K562 (cell line): ENCODE measurements at regions not wholly inside any gene's neighbourhood (a gene's known extent, or its start where the extent isn't known, plus 50 kb on each side); places are given as distances from the start of the nearest gene placed in this dataset.

ENCODE experiments used
- ATAC-seq: fragments of 200-7000 bp; cut with Tn5 transposase; 3 replicates; pipeline ENCODE4 v1.9.1; 2020; ENCODE audit warnings: moderate library complexity
- BruUV-seq: library from RNA; stranded (reverse); fragments of 400-500 nt; replicated peaks from 2 replicates; lab custom pipeline; 2021; lab: Mats Ljungman, UMichigan
- CTCF ChIA-PET: fragments of 300-600 bp; formaldehyde crosslinking; extraction: SDS; loops from one replicate; lab custom pipeline; 2021; ENCODE audit warnings: low intra/inter-chr PET ratio; lab: Yijun Ruan, JAX
- POLR2A ChIA-PET: fragments of 300-600, 350-650 bp; sonication (Branson Sonifier 250); formaldehyde crosslinking; extraction: SDS; loops from one replicate; lab custom pipeline; 2021; ENCODE audit warnings: antibody characterized with exemption, inconsistent platforms; lab: Yijun Ruan, JAX
- DNase-seq, 4 experiments: peaks; one replicate each; pipeline versions ENCODE4 v3.0.0 to v3.0.0-alpha.2; 2011 to 2018; ENCODE audit warnings: low spot score in 3 of 4, mixed read lengths in 3 of 4; ENCODE audit errors: extremely low read depth in 1 of 4
- FAIRE-seq: peaks from 2 replicates; lab custom pipeline; 2011; peaks lifted over from hg19 to GRCh38; lab: Jason Lieb, UNC
- H2AFZ ChIP-seq: 2 replicates; pipeline ENCODE4 v1.6.0; 2011; ENCODE audit warnings: low read depth, low read length, control low read depth, inconsistent platforms
- H3K27ac ChIP-seq: fragments of 200-600 bp; 3 replicates; pipeline ENCODE4 v1.8.0; 2011; ENCODE audit warnings: low read depth, mild to moderate bottlenecking, control low read depth, inconsistent platforms, low read length, moderate library complexity, mixed read lengths; ENCODE audit errors: extremely low read depth
- H3K27me3 ChIP-seq, 2 experiments: fragments of 300-600 bp in 1 of 2; 2 replicates in 1 of 2; 3 replicates in 1 of 2; pipeline versions ENCODE4 v1.6.0 to v1.8.0; 2011; ENCODE audit warnings: inconsistent platforms in 2 of 2, low read length in 2 of 2, mild to moderate bottlenecking in 1 of 2, mixed read lengths in 1 of 2, moderate library complexity in 1 of 2; ENCODE audit not compliant: control insufficient read depth in 2 of 2, insufficient read depth in 2 of 2
- H3K36me3 ChIP-seq: fragments of 300-600 bp; 3 replicates; pipeline ENCODE4 v1.8.0; 2011; ENCODE audit warnings: mild to moderate bottlenecking, low read length, inconsistent platforms; ENCODE audit not compliant: control insufficient read depth, insufficient read depth
- H3K4me1 ChIP-seq, 2 experiments: fragments of 200-600 bp in 1 of 2; replicated peaks in 1 of 2; 2 replicates in 1 of 2; 3 replicates in 1 of 2; pipeline versions ENCODE4 v1.5.1 to v1.8.0; 2011; ENCODE audit warnings: inconsistent platforms in 2 of 2, low read length in 2 of 2, mild to moderate bottlenecking in 1 of 2, mixed read lengths in 1 of 2, moderate library complexity in 1 of 2; ENCODE audit not compliant: control insufficient read depth in 2 of 2, insufficient read depth in 2 of 2
- H3K4me2 ChIP-seq: 2 replicates; pipeline ENCODE4 v1.6.1; 2011; ENCODE audit warnings: low read length, control low read depth, inconsistent platforms, mixed read lengths; ENCODE audit not compliant: insufficient read depth
- H3K4me3 ChIP-seq: fragments of 200-600 bp; sonication (generic), shearing (Covaris generic); 2 replicates; pipeline ENCODE4 v1.5.1; 2016; ENCODE audit warnings: control low read depth, inconsistent platforms
- H3K79me2 ChIP-seq: fragments of 200-600 bp; 3 replicates; pipeline ENCODE4 v1.8.0; 2011; ENCODE audit warnings: low read length, inconsistent platforms; ENCODE audit not compliant: control insufficient read depth, insufficient read depth
- H3K9ac ChIP-seq, 2 experiments: 2 replicates each; pipeline versions ENCODE4 v1.6.0 to v1.6.1; 2011; ENCODE audit warnings: low read depth in 2 of 2, low read length in 2 of 2, control low read depth in 1 of 2, inconsistent platforms in 1 of 2, mild to moderate bottlenecking in 1 of 2, mixed read lengths in 1 of 2; ENCODE audit not compliant: insufficient read depth in 1 of 2
- H3K9me1 ChIP-seq: one replicate; pipeline ENCODE4 v1.6.0; 2011; ENCODE audit warnings: inconsistent platforms, mild to moderate bottlenecking, low read length, moderate library complexity; ENCODE audit not compliant: control insufficient read depth, insufficient read depth
- H3K9me3 ChIP-seq: replicated peaks from 2 replicates; pipeline ENCODE4 v1.5.1; 2011; ENCODE audit warnings: low read depth, low read length, inconsistent platforms; ENCODE audit not compliant: control insufficient read depth, insufficient read depth
- H4K20me1 ChIP-seq: replicated peaks from 2 replicates; pipeline ENCODE4 v1.6.1; 2011; ENCODE audit warnings: low read length, inconsistent platforms, mixed read lengths; ENCODE audit not compliant: control insufficient read depth, insufficient read depth
- CBX8 ChIP-seq: fragments of 200-600 bp; sonication (generic); IDR thresholded peaks from 2 replicates; pipeline ENCODE4 v1.6.1; 2012; ENCODE audit warnings: borderline replicate concordance, mixed run types, low read depth, mild to moderate bottlenecking, moderate library complexity, mixed read lengths, low read length, control low read depth, inconsistent platforms; ENCODE audit not compliant: poor library complexity, severe bottlenecking; ENCODE audit errors: extremely low read depth
- EHMT2 ChIP-seq: fragments of 450-650 bp; IDR thresholded peaks from 2 replicates; pipeline ENCODE4 v1.6.1; 2018; ENCODE audit warnings: antibody characterized with exemption
- HOMEZ ChIP-seq: fragments of 250-450 bp; sonication (Bioruptor Pico); IDR thresholded peaks from 2 replicates; pipeline ENCODE4 v1.4.0; 2020; ENCODE audit warnings: mild to moderate bottlenecking, moderate library complexity
- LARP7 ChIP-seq: fragments of 450-650 bp; IDR thresholded peaks from 2 replicates; pipeline ENCODE4 v1.6.1; 2016
- ZNF445 ChIP-seq: fragments of 250-450 bp; sonication (Bioruptor Pico); IDR thresholded peaks from 2 replicates; pipeline ENCODE4 v1.4.0; 2020; ENCODE audit warnings: low read depth, mild to moderate bottlenecking, moderate library complexity
- WGBS: fragments of 100-300 bp; shearing (Covaris generic); methylation state at CpG from one replicate; pipeline ENCODE4 v1.1.6; 2016; ENCODE audit warnings: low coverage, mixed read lengths; ENCODE audit not compliant: insufficient coverage; ENCODE audit errors: missing lambda C conversion rate; 5-methylcytosine and 5-hydroxymethylcytosine counted together
- in situ Hi-C: fragments of 300-500 bp; cut with MboI; formaldehyde crosslinking; loops from 4 replicates; pipeline ENCODE4 v1.15.0; 2018; ENCODE audit warnings: inconsistent platforms, mixed read lengths
- intact Hi-C: fragments of 100-400 bp; cut with micrococcal nuclease; formaldehyde crosslinking; loops from 2 replicates; pipeline ENCODE4 v1.14.2; 2022

- TF ChIP-seq HOMEZ (no peak), CBX8 (no peak), EHMT2 (no peak)
- no peak overlapping the region for H3K9ac ChIP-seq
- H3K4me2 ChIP-seq, result no peak overlapping the region
- H2AFZ ChIP-seq, result no peak overlapping the region
- H3K36me3 ChIP-seq, result no peaks in the 10 kb centered on the region
- H4K20me1 ChIP-seq, result no peaks in the 10 kb centered on the region
- H3K27ac ChIP-seq, result no peak overlapping the region
- POLR2A ChIA-PET, result no interaction called here
- no CpG with 5 or more reads among the region's 3 CpGs for WGBS
- H3K4me3 ChIP-seq, result no peak overlapping the region
- BruUV-seq, result no TSS peak
- in situ Hi-C loops, result no loop called here
- H3K9me3 ChIP-seq, result no peaks in the 10 kb centered on the region
- H3K79me2 ChIP-seq, result no peaks in the 10 kb centered on the region
- intact Hi-C loops, result no loop called here
- DNase-seq, result no peak
- no peaks in the 10 kb centered on the region for H3K9me1 ChIP-seq
- ATAC-seq, result no peak
- CTCF ChIA-PET, result no interaction called here
- no peak for FAIRE-seq
- H3K27me3 ChIP-seq, result no peaks in the 10 kb centered on the region
- no peaks in the 10 kb centered on the region for H3K4me1 ChIP-seq
Measured at GRCh38 chr4:160251522-160252170, 1148.8 kb downstream of the RAPGEF2 start.

GRCh38 chr4:160257318-160257717 lies 1154.4 kb downstream of the RAPGEF2 start:
- Histone ChIP-seq H2AFZ (no peak overlapping the region), H3K4me2 (no peak overlapping the region), H3K79me2 (no peaks in the 10 kb centered on the region), H3K27me3 (no peaks in the 10 kb centered on the region)
- intact Hi-C loops, result no loop called here
- TF ChIP-seq ZNF445 (CRISPR knock-in tag) (no peak), LARP7 (no peak)
- TF ChIP-seq, all 486 proteins: peak for 0
- ChIA-PET POLR2A (no interaction called here), CTCF (no interaction called here)
- Histone ChIP-seq H3K27ac (no peak overlapping the region), H3K9ac (no peak overlapping the region), H3K9me3 (no peaks in the 10 kb centered on the region), H3K36me3 (no peaks in the 10 kb centered on the region), H3K9me1 (no peaks in the 10 kb centered on the region), H4K20me1 (no peaks in the 10 kb centered on the region), H3K4me3 (no peak overlapping the region), H3K4me1 (no peaks in the 10 kb centered on the region)
- BruUV-seq, result no TSS peak
- WGBS, result 0% methylated on average over 1 of the region's 2 CpGs
- in situ Hi-C loops, result no loop called here
- ATAC-seq (no peak), FAIRE-seq (no peak), DNase-seq (no peak)
